Hematopoietic multipotent progenitor cell treated with erythropoietin and hydrocortisone succinate and interleukin-3 and kit ligand, for 4 days (in vitro differentiated cells): ENCODE measurements at regions not wholly inside any gene's neighbourhood (a gene's known extent, or its start where the extent isn't known, plus 50 kb on each side); places are given as distances from the start of the nearest gene placed in this dataset.

Experiments
- DNase-seq: peaks from one replicate; pipeline ENCODE4 v3.0.0-alpha.2; 2015

DNA sequence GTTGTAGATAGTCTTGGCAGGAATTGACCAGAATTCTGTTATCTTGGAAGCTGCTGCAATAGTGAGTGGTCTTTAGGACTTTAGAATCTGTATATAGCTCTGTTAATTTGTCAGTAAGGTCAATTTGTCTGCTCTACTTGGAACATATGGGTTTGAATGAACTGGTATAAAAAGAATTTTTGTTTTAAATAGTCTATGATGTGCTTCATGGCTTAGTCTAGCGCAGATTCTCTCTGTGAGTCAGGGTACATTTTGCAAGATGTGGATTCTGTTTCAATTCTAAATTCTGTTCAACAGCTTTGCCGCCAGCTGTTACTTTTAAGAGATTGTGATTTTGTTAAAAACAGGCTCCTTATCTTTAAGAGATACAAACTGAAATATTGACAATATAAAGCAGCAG, 135.9 kb upstream of the AGBL1 start:
- DNase-seq = no peak

DNA sequence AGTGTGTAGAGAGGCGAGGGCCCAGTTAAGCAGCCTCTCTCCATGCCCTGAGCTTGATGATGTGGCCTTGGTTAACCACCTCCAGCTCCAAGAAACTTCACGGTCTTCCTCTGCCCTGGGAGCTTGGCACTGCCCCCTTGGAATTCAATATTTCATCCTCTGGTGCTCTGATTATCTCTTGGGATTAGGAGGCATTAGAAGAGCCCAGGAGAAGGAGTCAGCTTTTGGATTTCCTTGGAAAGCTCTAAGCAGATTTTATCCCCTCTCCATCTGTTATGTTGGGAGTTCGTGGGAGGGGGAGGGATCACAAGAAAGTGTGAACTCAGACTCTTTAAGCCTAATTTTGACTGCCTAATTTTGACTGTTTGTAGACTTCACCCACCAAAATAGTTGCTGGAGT, 132.7 kb upstream of the AGBL1 start:
- no peak for DNase-seq

DNA sequence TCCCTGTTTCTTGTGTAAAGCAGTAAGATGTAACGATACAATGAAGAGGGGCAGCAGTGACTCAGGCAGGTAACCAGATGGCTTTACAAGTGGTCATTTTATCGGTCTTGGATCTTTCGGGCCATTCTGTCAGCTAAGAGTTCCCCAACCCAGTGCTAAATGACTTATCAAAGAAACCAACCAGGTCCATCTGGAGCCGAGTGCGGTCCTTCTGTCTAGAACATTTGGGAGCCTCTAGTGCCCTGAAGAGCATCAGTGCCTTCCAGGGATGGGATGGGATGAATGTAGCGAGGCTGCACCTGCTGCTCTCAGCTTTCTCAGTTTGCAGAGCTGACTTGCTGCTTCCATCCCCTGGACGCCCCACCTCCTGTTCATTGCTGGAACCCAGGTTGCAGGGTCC, 131.7 kb upstream of the AGBL1 start:
- no peak for DNase-seq

- no peak for DNase-seq
These were observed 129.6 kb upstream of the AGBL1 start for GRCh38 chr15:85950101-85950500.

DNA sequence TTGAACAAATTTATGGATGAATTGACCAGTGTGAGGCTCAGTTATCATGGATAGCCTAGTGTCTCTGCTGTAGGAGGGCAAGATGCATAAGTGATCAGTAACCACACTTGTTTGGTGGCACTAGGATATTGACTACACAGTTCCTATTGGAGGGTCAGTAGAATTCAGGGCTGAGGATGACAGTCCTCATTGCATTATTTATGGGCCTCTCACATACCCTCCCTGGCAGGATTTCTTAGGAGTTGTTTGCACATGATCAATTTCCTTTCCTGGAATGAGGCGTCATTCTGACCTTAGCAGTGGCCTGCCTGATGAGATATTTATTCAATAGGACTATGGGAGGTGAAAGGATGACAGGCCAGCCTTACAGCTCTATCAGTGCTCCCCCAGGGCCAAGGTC, 125.1 kb upstream of the AGBL1 start:
- no peak for DNase-seq

- no peak for DNase-seq
These were observed 123.9 kb upstream of the AGBL1 start for GRCh38 chr15:85955501-85956391.

DNA sequence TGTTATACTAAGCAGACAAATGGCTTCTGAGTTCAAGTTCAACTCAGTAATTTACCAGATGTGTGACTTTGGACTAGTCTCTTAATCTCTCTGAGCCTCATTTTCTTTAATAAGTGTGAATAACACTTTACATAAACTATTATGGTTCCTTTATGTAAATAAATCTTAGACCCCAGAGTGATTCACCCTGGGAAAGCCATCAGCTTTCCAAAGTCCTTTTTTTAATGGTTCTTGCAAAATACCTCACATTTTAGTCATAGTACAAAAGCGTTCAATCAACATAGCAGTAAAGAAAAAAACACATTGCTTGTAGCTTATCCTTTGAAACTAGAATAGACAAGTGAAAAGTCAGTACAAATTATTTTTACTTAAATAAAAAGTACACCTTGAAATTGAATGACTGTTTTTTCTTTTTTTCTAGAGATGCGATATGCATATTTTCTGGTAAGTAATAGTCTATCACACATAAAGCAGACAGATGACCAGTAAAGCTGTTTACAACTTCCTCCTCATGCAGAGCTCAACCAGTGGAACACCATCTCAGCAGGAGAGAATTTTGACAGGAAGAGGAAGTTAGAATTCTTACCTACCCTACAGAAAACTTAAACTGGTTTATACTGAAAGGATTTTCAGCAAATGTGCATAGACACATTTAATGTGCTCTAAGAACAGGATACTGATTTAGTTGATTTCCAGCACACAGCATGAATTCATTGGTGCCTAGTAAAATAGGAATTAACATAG, 123.0 kb upstream of the AGBL1 start:
- no peak for DNase-seq

- no peak for DNase-seq
These were observed 120.1 kb upstream of the AGBL1 start for GRCh38 chr15:85959611-85960010.

- no peak for DNase-seq
These were observed 119.3 kb upstream of the AGBL1 start for GRCh38 chr15:85960381-85960780.

- DNase-seq = no peak
These were observed 117.8 kb upstream of the AGBL1 start for GRCh38 chr15:85961821-85962220.

DNA sequence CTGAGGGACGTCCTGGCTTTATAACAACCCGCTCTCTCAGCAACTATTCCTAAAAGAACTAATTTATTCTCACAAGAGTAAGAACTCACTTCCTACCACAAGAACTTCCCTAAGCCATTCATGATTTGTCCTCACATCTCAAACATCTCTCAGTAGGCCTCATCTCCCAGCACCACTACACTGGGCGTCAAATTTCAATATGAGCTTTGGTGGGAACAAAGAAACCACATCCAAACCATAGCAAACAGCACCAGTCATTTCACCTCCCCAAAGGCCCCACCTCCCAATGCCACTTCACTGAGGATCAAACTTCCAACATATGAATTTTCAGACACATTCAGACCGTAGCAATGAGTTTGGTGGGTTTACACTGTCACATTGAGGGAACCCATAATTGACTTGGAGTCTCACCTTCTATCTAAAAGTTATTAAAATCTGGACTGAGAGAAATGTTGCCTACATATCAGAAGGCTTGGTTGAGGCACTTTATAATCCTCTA, 116.4 kb upstream of the AGBL1 start:
- DNase-seq = no peak

- no peak for DNase-seq
These were observed 115.2 kb upstream of the AGBL1 start for GRCh38 chr15:85964471-85964870.

GRCh38 chr15:85967553-85967952, 112.1 kb upstream of the AGBL1 start:
- no peak for DNase-seq

DNA sequence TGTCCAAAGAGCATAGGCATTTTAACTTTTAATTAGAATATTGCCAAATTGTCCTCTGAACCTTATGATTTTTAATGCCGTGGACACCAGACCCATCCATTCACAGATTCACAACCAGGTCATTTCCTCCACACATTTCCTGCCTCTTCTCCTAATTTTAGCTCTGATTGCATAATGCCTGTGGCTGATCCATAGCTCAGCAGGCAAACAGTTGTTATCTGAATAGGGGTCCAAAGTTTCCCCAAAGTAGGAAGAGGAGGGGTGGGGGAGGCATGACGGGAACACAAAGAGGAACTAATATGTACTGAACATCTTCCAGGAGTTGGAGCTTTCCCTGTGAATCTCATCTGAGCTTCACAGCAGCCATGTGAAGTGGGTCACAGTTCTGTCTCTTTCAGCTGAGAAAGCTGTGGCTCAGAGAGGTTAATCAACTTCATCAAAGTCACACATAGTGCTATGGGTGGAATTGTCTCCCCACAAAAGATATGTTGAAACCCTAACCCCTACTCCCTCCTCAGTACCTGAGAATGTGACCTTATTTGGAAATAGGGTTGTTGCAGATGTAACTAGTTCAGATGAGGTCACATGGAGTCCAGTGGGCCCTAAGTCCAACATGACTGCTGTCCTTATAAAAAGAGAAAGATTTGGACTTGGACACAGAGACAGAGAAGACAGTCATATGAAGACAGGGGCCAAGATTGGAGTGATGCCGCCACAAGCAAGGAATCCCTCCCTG, 106.7 kb upstream of the AGBL1 start:
- no peak for DNase-seq

GRCh38 chr15:85973584-85974347, 105.9 kb upstream of the AGBL1 start:
- DNase-seq = no peak

- no peak for DNase-seq
These were observed 105.3 kb upstream of the AGBL1 start for GRCh38 chr15:85974348-85974705.

- DNase-seq = no peak
These were observed 104.9 kb upstream of the AGBL1 start for GRCh38 chr15:85974742-85975141.

DNA sequence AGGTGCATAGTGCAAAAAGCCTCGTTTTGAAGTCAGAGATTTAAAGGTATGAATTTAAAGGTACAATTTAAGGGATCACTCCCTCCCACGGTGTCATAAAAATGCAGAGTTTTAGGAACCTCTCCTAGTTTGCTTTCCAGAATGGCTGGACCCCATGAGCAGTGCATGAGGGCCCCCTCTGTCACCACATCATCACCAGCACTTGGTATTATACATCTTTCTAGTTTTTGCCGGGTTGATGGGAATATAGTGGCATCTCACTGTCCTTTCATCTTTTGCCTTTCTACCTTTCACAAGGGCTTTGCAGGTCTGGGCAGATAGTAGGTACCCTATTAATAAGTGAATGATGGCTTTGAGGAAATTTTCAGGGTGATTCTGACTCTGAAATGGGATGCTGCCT, 103.6 kb upstream of the AGBL1 start:
- no peak for DNase-seq

DNA sequence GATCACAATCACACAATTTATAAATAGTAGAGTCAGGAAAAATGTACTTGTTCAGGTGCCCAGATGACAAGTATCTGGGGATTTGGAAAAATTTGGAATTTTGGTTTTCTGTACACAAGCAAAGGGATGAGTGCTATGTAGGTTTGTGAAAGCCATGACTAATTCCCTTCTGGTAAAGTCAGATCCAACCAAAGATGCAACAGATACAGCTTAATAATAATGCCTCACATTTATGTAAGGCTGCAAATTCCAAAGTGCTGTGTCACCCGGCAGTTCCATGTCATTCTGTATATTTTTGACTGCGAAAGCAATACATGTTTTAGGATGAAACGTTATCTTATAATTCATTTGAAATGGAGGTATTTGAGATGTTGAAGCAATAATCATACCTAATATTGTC, 102.7 kb upstream of the AGBL1 start:
- no peak for DNase-seq

DNA sequence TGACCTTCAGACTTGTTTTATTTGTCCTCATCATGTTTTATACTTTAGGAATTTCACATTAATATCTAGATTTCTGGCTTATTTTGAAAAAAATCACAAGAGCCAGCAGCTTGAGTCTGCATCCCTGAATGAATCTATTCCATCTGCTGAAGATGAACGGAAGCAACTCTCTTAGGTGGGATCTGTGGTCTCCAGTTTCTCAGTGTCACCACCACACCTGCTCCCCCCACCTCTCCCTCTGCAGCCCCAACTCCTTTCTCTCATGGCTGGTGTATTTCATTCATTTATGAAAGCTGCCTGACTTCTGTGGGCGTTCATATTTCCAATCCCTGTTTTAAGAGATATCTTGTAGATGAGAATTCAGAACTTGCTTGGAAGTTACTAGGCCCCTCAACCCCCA, 102.1 kb upstream of the AGBL1 start:
- no peak for DNase-seq

DNA sequence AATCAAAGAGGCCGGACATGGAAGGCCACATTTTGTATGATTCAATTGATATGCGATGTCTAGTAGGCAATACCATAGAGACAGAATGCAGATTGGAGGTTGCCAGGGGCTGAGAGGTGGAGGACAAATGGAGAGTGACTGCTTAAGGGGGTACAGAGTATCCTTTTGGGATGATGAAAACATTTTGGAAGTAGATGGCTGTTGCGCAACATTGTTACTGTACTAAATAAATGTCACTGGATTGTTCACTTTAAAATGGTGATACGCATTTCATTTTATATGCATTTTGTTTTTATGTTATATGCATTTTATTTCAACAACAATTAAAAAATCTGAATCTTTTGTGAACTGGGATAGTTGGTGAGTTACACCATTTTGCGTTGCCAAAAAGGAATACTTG, 99.7 kb upstream of the AGBL1 start:
- no peak for DNase-seq

DNA sequence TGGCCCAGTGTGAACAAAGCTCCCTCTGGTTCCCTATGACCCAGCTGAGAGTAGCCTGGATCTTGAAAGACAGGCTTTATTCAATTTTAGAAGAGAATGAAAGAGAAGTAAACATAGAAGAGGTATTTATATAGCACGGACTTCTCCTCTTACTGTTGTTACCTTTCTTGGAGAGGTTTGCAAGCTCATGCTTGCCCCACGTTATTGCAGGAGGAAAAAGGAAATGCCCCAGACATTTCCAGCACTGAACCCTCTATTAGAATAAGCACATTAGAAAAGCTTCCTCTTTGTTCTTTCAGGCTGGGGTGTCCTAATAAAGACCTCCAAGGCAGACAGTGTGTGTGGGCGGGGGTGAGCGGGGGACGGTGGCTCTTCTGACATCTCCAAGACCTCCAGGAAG, 98.7 kb upstream of the AGBL1 start:
- DNase-seq = no peak

GRCh38 chr15:85984241-85984640, 95.4 kb upstream of the AGBL1 start:
- no peak for DNase-seq
